HuH-7 (cell line): ENCODE measurements at regions not wholly inside any gene's neighbourhood (a gene's known extent, or its start where the extent isn't known, plus 50 kb on each side); places are given as distances from the start of the nearest gene placed in this dataset.
"Not testable (repeated sequence)": the region's sequence is repeated elsewhere in the genome, so short reads cannot be mapped to it uniquely, and the experiment has no call there.

Experiments used
- DNase-seq: peaks from one replicate; pipeline ENCODE4 v3.0.0; 2011; ENCODE audit warnings: low spot score

- no peak for DNase-seq
Measured at GRCh38 chr1:173300061-173301044, 93.2 kb upstream of the TNFSF4 start.

GRCh38 chr1:173301507-173301906, 94.4 kb upstream of the TNFSF4 start:
- DNase-seq, result no peak

DNA sequence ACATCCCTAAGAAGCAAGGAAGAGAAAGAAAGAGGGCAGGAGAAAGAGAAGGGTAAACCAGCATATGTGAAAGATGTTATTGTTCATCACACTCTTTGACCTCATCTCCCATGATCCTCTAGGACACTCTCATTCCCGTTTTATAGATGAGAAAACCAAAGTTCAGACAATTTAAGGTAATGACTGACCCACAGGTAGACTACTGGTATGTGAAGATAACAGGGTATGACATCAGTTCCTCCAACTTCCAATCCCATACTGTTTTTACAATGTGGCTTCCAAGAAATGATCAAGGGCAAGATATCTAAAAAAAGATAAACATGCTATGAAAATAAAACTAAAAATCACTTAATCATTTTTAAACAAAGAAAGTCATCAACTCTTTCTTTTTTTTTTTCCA, 95.2 kb upstream of the TNFSF4 start:
- no peak for DNase-seq

DNA sequence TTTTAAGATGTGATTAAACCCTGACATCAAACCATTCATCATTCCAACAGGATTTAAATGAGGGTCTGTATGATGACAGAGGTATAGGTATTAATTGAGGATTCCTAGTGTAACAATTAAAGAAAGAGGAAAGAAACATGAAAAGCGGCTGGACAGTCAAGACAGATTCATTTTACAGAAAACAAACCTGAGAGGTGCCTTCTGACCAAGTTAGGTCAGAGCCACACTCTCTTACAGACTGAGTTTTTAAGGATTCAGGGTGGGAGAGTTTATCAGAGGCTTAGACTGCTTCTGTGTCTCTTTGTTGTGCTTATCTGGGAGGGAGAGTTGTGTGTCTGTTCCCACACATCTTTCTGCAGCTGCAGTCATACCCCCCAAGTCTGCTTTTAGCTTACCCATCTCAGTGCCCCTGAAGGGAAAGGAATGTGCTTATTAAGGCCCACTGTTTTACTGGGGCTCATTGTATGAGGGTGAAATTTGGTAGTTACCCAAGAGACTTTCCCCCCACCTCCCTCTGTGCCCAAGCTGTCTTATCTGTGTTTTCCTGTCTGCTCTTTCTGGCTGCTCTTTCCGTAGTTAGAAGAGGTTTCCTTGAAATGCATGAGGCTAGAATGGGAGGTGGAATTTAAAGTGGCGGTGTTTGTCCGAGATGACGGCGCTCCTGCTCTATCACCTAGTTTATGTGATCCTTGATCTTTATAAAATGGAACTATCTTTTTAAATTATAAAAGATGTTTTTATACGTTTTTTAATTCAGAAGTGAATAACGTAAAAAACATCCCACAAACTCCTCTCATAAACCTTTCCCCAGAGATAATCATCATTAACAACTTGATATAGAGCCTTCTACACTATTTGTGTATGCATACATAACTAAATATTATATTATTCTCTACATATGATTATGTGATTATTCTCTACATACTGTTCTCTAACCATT, 96.0 kb upstream of the TNFSF4 start:
- DNase-seq, result no peak

GRCh38 chr1:173303984-173304383, 96.9 kb upstream of the TNFSF4 start:
- DNase-seq, result no peak

- DNase-seq, result no peak
Measured at GRCh38 chr1:173304529-173305227, 97.5 kb upstream of the TNFSF4 start.

DNA sequence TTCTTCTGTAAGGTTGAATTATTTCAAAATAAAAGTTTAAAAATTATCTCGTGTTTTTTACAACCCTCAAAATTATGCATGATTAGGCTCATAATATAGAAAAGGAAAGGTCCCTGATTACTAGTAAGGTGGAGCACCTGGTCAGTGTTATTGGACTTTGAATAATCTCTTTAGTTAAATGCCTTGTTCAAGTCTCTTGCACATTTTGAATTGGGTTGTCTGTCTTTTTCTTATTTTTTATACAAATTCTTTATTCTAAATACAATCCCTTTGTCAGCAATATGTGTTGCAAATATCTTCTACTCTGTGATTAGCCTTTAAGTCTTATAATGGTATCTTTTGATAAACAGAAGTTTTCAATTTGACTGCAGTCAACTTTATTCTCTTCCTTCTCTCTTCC, 100.7 kb upstream of the TNFSF4 start:
- no peak for DNase-seq

- DNase-seq, result no peak
Measured at GRCh38 chr1:173314656-173315055, 107.5 kb upstream of the TNFSF4 start.

DNA sequence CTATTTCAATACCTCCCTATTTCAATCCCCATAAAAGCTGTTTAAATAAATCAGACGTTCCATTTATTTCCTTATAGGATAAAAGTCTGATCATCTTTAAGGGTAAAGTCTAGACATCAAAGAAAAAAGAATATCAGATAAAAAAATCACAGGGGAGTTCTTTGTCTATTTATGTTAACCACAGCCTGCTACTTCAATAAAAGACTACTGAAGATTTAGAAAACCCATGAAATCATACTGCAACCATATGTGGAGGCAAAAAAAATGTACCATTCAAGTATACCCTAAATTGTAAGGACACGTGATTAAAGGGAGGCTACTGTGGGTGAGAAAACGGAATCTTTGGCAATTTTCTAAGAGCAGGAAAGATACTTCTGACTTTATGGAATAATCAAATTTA, 108.2 kb upstream of the TNFSF4 start:
- no peak for DNase-seq

DNA sequence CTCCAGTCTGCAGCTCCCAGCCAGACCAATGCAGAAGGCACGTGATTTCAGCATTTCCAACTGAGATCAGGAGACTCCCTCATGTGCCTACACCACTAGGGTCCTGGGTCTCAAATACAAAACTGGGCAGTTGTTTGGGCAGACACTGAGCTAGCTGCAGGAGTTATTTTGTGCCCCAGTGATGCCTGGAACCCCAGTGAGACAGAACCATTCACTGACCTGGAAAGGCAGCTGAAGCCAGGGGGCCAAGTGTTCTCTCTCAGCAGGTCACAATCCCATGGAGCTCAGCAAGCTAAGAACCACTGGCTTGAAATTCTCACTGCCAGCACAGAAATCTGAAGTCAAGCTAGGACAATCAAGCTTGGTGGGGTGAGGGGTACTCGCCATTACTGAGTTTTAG, 111.7 kb upstream of the TNFSF4 start:
- DNase-seq, result no peak

- not testable (repeated sequence) for DNase-seq
Measured at GRCh38 chr1:173324352-173324751, 117.2 kb upstream of the TNFSF4 start.

DNA sequence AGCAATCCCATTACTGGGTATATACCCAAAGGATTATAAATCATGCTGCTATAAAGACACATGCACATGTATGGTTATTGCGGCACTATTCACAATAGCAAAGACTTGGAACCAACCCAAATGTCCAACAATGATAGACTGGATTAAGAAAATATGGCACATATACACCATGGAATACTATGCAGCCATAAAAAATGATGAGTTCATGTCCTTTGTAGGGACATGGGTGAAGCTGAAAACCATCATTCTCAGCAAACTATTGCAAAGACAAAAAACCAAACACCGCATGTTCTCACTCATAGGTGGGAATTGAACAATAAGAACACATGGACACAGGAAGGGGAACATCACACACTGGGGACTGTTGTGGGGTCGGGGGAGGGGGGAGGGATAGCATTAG, 120.9 kb upstream of the TNFSF4 start:
- not testable (repeated sequence) for DNase-seq

DNA sequence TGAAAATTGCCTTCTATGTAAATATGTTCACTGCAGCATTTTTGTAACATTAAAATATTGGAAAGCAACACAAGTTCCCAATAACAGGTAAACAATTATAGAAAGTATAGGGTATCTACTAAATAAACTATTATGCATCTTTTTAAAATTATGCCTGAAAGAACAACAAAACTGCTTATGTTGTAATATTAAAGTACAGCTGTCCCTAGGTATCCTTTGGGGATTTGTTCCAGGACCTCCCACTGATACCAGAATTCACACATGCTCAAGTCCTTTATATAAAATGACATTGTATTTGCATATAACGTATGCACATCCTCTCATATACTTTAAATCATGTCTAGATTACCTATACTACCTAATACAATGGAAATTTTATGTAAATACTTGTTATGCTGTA, 121.8 kb upstream of the TNFSF4 start:
- no peak for DNase-seq

- no peak for DNase-seq
Measured at GRCh38 chr1:173329726-173330125, 122.6 kb upstream of the TNFSF4 start.

DNA sequence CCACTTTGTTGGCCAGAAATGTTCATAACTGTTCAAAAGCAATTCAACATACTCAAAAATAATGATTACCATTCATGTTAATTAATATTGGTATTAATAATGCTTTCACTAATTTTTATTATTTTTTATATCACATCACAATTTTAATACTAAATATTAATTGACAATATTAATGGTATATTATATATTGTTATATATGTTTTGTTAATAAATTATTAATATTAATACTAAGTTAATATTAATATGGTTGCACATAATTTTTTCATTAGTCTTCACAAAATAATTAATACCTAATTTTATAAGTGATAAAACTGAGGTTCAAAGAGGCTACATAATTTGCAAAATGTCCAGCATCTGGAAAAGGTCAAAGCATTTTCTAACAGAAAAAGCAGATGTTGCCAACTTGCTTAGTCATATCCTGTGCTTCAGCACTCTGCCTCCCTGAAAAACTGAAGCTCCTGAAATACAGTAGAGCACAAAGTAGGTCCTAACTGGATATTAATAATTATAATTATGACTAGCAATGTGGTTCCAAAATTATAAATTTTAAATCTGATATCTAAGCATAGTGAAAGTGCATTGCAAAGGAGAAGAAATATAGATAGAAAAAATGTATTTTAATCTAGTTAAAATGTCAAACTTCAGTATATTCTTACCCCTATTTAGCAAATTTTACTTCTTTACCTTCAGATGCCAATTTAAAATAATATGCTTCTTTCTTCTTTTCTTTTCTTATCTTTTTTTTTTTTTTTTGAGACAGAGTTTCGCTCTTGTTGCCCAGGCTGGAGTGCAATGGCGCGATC, 123.2 kb upstream of the TNFSF4 start:
- no peak for DNase-seq

- not testable (repeated sequence) for DNase-seq
Measured at GRCh38 chr1:173330952-173331548, 123.9 kb upstream of the TNFSF4 start.

DNA sequence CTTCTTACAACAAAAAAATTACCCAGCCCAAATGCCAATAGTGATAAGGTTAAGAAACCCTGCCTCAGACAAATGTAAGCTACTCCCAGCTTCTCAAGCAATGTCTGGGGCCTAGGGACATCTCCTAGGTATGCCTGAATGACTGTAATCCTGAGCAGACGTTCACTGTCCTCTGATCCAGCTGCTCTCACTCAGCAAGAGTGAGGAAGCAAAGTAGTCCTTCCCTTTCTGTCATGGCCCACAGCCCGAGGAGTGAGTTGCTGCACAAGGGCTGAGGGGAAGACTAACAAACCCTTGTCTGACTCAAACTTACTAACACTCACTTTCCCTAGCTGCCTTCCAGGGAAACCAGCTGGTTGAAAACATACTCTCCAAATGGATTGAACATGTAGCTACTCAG, 124.9 kb upstream of the TNFSF4 start:
- no peak for DNase-seq

GRCh38 chr1:173333581-173333980, 126.5 kb upstream of the TNFSF4 start:
- no peak for DNase-seq

- DNase-seq, result no peak
Measured at GRCh38 chr1:173337126-173337525, 130.0 kb upstream of the TNFSF4 start.

DNA sequence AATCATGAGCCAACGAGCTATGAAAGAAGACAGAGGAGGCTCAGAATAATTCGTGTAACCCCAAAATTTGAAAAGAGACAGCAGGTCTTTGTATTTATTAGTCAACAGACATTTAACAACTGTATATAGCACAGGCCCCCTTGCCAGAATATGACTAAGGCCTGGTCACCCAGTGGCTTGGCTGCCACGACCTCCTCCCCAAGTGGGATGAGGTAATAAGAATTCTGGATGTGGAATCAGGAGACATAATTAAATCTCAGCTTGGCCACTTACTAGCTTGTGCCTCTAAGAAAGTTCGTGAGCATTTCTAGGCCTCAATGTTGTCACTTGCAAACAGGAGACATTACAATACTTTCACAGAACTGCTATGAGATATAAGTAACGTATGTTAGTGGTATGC, 134.2 kb upstream of the TNFSF4 start:
- DNase-seq, result no peak

- no peak for DNase-seq
Measured at GRCh38 chr1:173341971-173342370, 134.8 kb upstream of the TNFSF4 start.
